Omental fat pad (tissue), 3 donors: ENCODE measurements at regions not wholly inside any gene's neighbourhood (a gene's known extent, or its start where the extent isn't known, plus 50 kb on each side); places are given as distances from the start of the nearest gene placed in this dataset.

Source experiments
- ATAC-seq: fragments of 150-250 bp; one replicate; pipeline ENCODE4 v1.9.1; 2016; ENCODE audit warnings: mild to moderate bottlenecking, moderate library complexity; ENCODE audit not compliant: low FRiP score
- DNase-seq: peaks from one replicate; pipeline ENCODE4 v3.0.0-alpha.2; 2019; ENCODE audit warnings: low spot score
- CTCF ChIP-seq, 3 donors: fragments of 450-650 bp; IDR thresholded peaks; one replicate each; pipeline ENCODE4 v1.5.1; 2016 to 2017; ENCODE audit warnings: antibody characterized with exemption in 3 of 3, mild to moderate bottlenecking in 3 of 3, moderate library complexity in 2 of 3

GRCh38 chr7:13792208-13792607 lies 197.3 kb downstream of the ETV1 start:
- no peak for TF ChIP-seq CTCF (IDR thresholded peaks at IDR 0.05)
- no peak for ATAC-seq
- no peak for DNase-seq

GRCh38 chr7:13793926-13794325 lies 195.5 kb downstream of the ETV1 start:
- no peak for ATAC-seq

GRCh38 chr7:13794581-13794980 lies 194.9 kb downstream of the ETV1 start:
- ATAC-seq: no peak
- no peak for DNase-seq
- no peak for TF ChIP-seq CTCF (IDR thresholded peaks at IDR 0.05)

More at GRCh38 chr7:13793926-13794325, 195.5 kb downstream of the ETV1 start:
- no peak for TF ChIP-seq CTCF (IDR thresholded peaks at IDR 0.05)
- DNase-seq: no peak

GRCh38 chr7:13797545-13797944 lies 191.9 kb downstream of the ETV1 start:
- no peak for DNase-seq
- TF ChIP-seq CTCF (IDR thresholded peaks at IDR 0.05): no peak
- ATAC-seq: no peak

- ATAC-seq (no peak), DNase-seq (no peak)
- no peak for TF ChIP-seq CTCF (IDR thresholded peaks at IDR 0.05)
Observed at GRCh38 chr7:13800694-13801448, 188.6 kb downstream of the ETV1 start.

- ATAC-seq: no peak
- no peak for DNase-seq
- TF ChIP-seq CTCF (IDR thresholded peaks at IDR 0.05): no peak
Observed at GRCh38 chr7:13801669-13802068, 187.8 kb downstream of the ETV1 start.

GRCh38 chr7:13802651-13803050 lies 186.8 kb downstream of the ETV1 start:
- ATAC-seq (no peak), DNase-seq (no peak)
- TF ChIP-seq CTCF (IDR thresholded peaks at IDR 0.05): no peak
